ENCODE measurements at regions not wholly inside any gene's neighbourhood (a gene's known extent, or its start where the extent isn't known, plus 50 kb on each side); places are given as distances from the start of the nearest gene placed in this dataset.

GRCh38 chr3:103889675-103890074 lies 1454.9 kb downstream of the ZPLD1 start:
- no peak for TF ChIP-seq CTCF (IDR thresholded peaks at IDR 0.05)
- TF ChIP-seq EZH2 (IDR thresholded peaks at IDR 0.05), result no peak

Measured in neural progenitor cell (in vitro differentiated cells).